DOHH2 (cell line): ENCODE measurements at regions not wholly inside any gene's neighbourhood (a gene's known extent, or its start where the extent isn't known, plus 50 kb on each side); places are given as distances from the start of the nearest gene placed in this dataset.

Source experiments
- H3F3A ChIP-seq: fragments of 200-600 bp; sonication (generic), shearing (Covaris generic); 2 replicates; pipeline ENCODE4 v1.6.0; 2016; ENCODE audit warnings: antibody characterized with exemption, mild to moderate bottlenecking; ENCODE audit not compliant: control insufficient read depth, insufficient read depth
- H3K27ac ChIP-seq: fragments of 200-600 bp; sonication (generic); 2 replicates; pipeline ENCODE4 v1.5.1; 2014; ENCODE audit warnings: low read depth, mild to moderate bottlenecking, low read length, moderate library complexity
- H3K27me3 ChIP-seq: fragments of 200-600 bp; sonication (generic); 2 replicates; pipeline ENCODE4 v1.6.1; 2014; ENCODE audit warnings: mild to moderate bottlenecking, low read length, mixed read lengths; ENCODE audit not compliant: control insufficient read depth
- H3K36me3 ChIP-seq: fragments of 200-600 bp; sonication (generic); 2 replicates; pipeline ENCODE4 v1.6.1; 2014; ENCODE audit warnings: mild to moderate bottlenecking, low read length, moderate library complexity, mixed read lengths; ENCODE audit not compliant: control insufficient read depth
- H3K4me1 ChIP-seq: fragments of 200-600 bp; sonication (generic); 2 replicates; pipeline ENCODE4 v1.6.1; 2014; ENCODE audit warnings: mild to moderate bottlenecking, low read length, mixed read lengths; ENCODE audit not compliant: control insufficient read depth
- H3K4me2 ChIP-seq: fragments of 200-600 bp; sonication (generic); 2 replicates; pipeline ENCODE4 v1.6.0; 2014; ENCODE audit warnings: mild to moderate bottlenecking, low read length, moderate library complexity
- H3K4me3 ChIP-seq: fragments of 200-600 bp; sonication (generic); 2 replicates; pipeline ENCODE4 v1.5.1; 2014; ENCODE audit warnings: mild to moderate bottlenecking, low read length, mixed read lengths
- H3K79me2 ChIP-seq: fragments of 200-600 bp; sonication (generic); 2 replicates; pipeline ENCODE4 v1.6.1; 2014; ENCODE audit warnings: mild to moderate bottlenecking, low read length, mixed read lengths; ENCODE audit not compliant: control insufficient read depth
- H3K9me2 ChIP-seq: fragments of 200-600 bp; sonication (generic); replicated peaks from 2 replicates; pipeline ENCODE4 v1.6.1; 2014; ENCODE audit warnings: mild to moderate bottlenecking, low read length, mixed read lengths; ENCODE audit not compliant: control insufficient read depth
- H3K9me3 ChIP-seq: fragments of 200-600 bp; sonication (generic); 2 replicates; pipeline ENCODE4 v1.6.1; 2014; ENCODE audit warnings: antibody characterized with exemption, low read length, mixed read lengths; ENCODE audit not compliant: control insufficient read depth, insufficient read depth
- H4K20me1 ChIP-seq: fragments of 200-600 bp; sonication (generic); 2 replicates; pipeline ENCODE4 v1.6.0; 2014; ENCODE audit warnings: low read depth, mild to moderate bottlenecking, antibody characterized with exemption, low read length, moderate library complexity; ENCODE audit not compliant: control insufficient read depth, insufficient read depth
- EZH2phosphoT487 ChIP-seq: fragments of 200-600 bp; sonication (generic); IDR thresholded peaks from 2 replicates; pipeline ENCODE4 v1.6.1; 2017; ENCODE audit warnings: borderline replicate concordance, mild to moderate bottlenecking, antibody characterized with exemption, low read length, moderate library complexity, mixed read lengths
- TF ChIP-seq, protein P1 (sequence below): fragments of 200-600 bp; sonication (generic); IDR thresholded peaks from one replicate; pipeline ENCODE4 v1.5.1; 2014; ENCODE audit warnings: antibody characterized with exemption, mild to moderate bottlenecking, low read depth, low read length; ENCODE audit not compliant: poor library complexity, severe bottlenecking

- no peaks in the 10 kb centered on the region for H3K79me2 ChIP-seq
- H4K20me1 ChIP-seq = no peaks in the 10 kb centered on the region
- no peak overlapping the region for H3K4me2 ChIP-seq
- H3K27me3 ChIP-seq = peaks cover 3% of the 10 kb centered on the region
- H3K4me3 ChIP-seq = no peak overlapping the region
- H3K36me3 ChIP-seq = no peaks in the 10 kb centered on the region
- no peaks in the 10 kb centered on the region for H3K9me2 ChIP-seq
- TF ChIP-seq, protein P1, sequence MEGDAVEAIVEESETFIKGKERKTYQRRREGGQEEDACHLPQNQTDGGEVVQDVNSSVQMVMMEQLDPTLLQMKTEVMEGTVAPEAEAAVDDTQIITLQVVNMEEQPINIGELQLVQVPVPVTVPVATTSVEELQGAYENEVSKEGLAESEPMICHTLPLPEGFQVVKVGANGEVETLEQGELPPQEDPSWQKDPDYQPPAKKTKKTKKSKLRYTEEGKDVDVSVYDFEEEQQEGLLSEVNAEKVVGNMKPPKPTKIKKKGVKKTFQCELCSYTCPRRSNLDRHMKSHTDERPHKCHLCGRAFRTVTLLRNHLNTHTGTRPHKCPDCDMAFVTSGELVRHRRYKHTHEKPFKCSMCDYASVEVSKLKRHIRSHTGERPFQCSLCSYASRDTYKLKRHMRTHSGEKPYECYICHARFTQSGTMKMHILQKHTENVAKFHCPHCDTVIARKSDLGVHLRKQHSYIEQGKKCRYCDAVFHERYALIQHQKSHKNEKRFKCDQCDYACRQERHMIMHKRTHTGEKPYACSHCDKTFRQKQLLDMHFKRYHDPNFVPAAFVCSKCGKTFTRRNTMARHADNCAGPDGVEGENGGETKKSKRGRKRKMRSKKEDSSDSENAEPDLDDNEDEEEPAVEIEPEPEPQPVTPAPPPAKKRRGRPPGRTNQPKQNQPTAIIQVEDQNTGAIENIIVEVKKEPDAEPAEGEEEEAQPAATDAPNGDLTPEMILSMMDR = no peak
- no peak for TF ChIP-seq EZH2phosphoT487
- no peak overlapping the region for H3K27ac ChIP-seq
- no peaks in the 10 kb centered on the region for H3K4me1 ChIP-seq
- H3K9me3 ChIP-seq = no peaks in the 10 kb centered on the region
- no peaks in the 10 kb centered on the region for H3F3A ChIP-seq
Measured at GRCh38 chr2:242063436-242063835, 193.9 kb downstream of the RTP5 start.

DNA sequence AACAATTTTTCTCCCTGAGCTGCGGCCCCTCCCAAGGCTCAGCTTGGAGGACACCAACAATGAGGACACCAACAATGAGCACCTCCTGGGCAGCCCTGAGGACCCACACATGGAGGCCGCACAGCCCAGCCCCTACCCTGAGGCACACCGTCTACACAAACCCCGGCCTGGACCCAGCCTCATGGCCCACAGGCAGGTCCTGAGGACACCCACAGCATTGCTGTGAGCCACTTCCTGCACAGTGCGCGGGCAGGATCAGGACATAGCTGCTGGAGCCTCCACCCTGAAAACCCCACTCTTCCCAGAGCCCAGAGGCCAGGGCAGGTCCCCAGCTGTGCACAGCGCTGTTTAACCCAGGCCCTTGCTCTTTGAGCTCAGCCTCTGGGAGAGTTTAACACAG is 194.3 kb downstream of the RTP5 start:
- Histone ChIP-seq H4K20me1 (no peaks in the 10 kb centered on the region), H3K27ac (no peak overlapping the region), H3F3A (no peaks in the 10 kb centered on the region), H3K79me2 (no peaks in the 10 kb centered on the region), H3K9me3 (no peaks in the 10 kb centered on the region), H3K9me2 (no peaks in the 10 kb centered on the region), H3K4me2 (no peak overlapping the region), H3K36me3 (no peaks in the 10 kb centered on the region), H3K4me3 (no peak overlapping the region), H3K27me3 (peaks cover 3% of the 10 kb centered on the region), H3K4me1 (no peaks in the 10 kb centered on the region)
- TF ChIP-seq, protein P1 = no peak
- no peak for TF ChIP-seq EZH2phosphoT487

GRCh38 chr2:242064364-242065250 is 195.1 kb downstream of the RTP5 start:
- no peaks in the 10 kb centered on the region for H4K20me1 ChIP-seq
- H3F3A ChIP-seq = no peaks in the 10 kb centered on the region
- no peaks in the 10 kb centered on the region for H3K9me2 ChIP-seq
- H3K27me3 ChIP-seq = peaks cover 3% of the 10 kb centered on the region
- H3K9me3 ChIP-seq = no peaks in the 10 kb centered on the region
- no peaks in the 10 kb centered on the region for H3K79me2 ChIP-seq
- H3K36me3 ChIP-seq = no peaks in the 10 kb centered on the region
- H3K4me1 ChIP-seq = no peaks in the 10 kb centered on the region
- H3K4me2 ChIP-seq = no peak overlapping the region
- no peak for TF ChIP-seq EZH2phosphoT487
- TF ChIP-seq, protein P1 = no peak
- H3K4me3 ChIP-seq = no peak overlapping the region
- H3K27ac ChIP-seq = no peak overlapping the region
